ENCODE measurements at regions not wholly inside any gene's neighbourhood (a gene's known extent, or its start where the extent isn't known, plus 50 kb on each side); places are given as distances from the start of the nearest gene placed in this dataset.
"Not testable (repeated sequence)": the region's sequence is repeated elsewhere in the genome, so short reads cannot be mapped to it uniquely, and the experiment has no call there.

DNA sequence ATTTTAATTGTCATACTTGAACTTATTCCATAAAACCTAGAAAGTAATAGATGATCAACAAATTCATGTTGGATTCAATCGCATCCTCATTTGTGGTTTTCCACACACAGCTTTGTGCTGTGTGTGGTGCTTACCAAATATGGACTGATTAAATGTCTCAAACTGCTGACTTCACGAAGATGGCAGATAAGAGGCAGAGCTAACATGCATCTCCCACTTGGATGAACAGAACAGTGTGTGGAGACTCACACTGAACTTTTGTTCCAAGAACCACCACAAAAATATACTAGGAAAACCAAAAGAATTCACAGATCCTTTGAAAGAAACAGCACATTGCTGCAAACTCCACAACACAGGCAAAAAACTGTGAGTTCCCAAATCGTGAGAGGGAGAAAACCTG, 603.7 kb downstream of the TENT5A start:
- no peak for DNase-seq (ENCODE audit: extremely low read depth, low read depth)

DNA sequence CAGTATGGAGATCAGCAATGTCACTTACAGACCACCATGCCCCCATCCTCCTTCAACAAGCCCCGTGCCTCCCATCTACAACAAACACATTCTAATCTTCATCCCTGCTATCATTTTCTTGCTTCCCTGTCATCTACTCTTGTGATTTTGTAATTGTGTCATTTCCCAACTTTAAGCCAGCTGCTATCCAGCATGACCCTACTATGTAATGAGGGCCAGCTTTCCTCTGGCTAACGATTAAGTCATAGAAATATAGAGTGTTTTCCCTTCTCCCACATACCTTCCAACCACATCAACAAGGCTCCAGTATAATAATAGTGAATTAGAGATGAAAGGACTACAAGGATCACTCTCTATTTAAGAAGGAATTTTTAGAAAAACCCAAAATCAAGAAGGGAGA, 607.0 kb downstream of the TENT5A start:
- no peak for DNase-seq (ENCODE audit: extremely low read depth, low read depth)

DNA sequence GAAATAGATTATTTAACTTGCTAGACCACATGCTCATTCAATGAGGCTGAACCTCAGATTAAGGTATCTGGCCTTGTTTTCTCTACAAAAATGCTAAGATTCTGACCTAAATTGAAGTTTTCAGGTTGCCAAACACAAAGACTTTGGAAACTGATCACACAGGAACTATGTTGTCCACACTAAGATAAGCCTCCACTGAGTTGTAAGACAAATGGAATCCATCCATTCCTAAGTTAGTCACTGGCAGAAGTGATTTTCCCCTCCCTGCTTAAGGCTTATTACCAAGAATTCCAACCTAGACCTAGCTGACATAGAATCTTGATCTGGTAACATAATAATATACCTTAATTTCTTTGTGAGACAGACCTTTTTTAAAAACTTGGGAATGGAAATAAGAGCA, 608.1 kb downstream of the TENT5A start:
- no peak for DNase-seq (ENCODE audit: extremely low read depth, low read depth)

DNA sequence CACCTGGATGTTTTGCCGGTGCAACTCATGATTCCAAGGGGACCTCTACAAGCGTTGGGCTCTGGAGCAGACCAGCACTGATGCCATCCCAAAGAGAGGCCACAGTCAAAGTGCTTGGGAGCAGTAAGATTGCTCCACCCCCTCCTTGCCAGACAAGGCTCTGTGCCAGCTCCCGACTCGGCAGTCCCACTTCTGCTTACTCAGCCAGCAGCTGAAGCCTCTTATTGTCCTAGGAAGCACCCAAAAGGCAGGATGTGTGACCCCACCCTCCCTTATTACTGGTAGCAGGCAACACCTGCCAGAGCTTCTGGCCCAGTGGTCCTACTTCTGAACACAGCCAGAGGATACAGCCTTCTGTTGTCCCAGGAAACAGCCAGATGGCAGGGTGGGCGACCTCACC, 614.2 kb downstream of the TENT5A start:
- no peak for DNase-seq (ENCODE audit: extremely low read depth, low read depth)

DNA sequence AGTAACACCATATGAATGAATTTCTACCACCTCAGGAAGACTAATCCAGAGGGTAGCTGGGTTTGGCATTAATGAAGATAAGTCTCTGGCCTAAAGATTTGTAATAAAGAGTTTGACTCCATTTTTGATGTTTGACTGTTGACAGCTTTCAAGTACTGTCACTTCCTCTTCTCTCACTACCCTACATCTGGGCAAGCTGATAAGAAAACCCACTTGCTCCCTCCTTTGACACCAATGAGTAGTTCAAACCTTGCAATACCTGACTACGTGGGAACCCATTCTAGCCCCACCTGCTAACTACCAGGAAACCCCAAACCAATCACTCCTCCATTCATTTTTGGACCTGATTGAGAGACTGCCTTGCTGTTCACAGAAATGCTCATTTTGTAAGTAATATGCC, 621.5 kb downstream of the TENT5A start:
- no peak for DNase-seq (ENCODE audit: extremely low read depth, low read depth)

DNA sequence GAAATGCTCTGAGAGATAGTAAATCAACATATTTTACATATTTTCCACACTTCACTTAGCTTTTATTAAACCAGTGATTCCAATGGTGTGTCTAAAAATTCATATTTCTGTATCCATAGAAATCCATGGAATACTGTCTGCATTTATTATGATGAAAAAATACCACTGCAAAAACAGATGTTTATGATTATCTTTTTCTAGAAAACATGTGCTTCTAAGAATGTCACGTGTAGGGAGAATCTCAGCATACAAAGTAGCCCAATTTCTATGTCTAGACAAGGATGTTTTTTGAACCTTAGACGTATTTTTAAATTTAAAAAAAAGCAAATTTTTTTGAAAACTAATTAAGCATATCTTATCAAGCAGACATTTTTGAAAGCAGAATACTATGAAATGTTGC, 622.4 kb downstream of the TENT5A start:
- DNase-seq (ENCODE audit: extremely low read depth, low read depth) = no peak

DNA sequence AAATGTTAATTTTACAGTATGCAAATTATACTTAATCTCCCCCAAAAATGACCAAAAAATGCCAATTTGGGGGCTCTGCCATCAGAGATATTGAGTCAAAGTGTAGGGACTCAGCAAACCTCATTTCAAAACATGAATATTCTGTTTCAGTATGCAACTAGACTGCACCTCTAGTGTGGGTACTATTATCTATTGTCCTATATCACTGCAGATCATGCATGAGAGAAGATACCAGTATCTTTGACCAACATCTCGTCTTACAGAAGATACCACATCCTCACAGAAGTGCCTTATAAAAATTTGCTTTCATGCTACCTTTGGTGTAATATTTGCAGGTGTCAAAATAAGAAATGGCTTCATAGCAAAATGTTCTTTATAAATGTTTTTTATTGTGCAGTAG, 623.8 kb downstream of the TENT5A start:
- DNase-seq (ENCODE audit: extremely low read depth, low read depth) = no peak

DNA sequence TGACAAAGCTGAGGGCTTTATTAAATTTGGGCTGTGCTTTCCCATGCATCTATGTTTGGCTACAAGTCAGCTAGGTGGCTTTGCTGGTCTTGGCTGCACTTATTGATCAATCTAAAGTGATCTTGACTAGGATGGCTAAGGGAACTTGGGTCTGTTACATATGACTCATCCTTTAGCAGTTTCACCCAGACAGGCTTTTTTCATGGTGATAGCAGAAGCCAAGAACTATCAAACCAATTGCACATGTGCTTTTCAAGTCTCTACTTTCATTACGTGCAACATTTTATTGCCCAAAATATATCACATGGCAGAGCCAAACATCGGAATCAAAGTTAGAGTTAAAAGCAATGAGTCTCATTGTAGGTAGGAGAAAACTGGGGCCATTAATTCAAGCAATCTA, 626.3 kb downstream of the TENT5A start:
- DNase-seq (ENCODE audit: extremely low read depth, low read depth) = no peak

DNA sequence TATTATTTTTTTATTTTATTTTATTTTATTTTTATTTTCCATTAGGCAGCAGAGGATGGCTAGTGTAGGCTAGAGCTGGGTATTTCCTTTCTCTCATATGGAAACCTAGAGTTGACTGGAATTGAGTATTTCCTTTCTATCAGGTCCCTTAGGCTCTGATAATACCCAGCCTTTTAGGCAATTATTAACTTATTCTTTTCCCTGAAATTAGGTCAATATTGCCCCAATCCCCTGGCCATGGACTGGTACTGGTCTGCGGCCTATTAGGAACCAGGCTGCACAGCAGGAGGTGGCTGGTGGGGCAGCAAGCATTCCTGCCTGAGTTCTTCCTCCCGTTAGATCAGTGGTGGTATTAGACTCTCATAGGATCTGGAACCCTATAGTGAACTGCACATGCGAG, 632.2 kb downstream of the TENT5A start:
- DNase-seq (ENCODE audit: extremely low read depth, low read depth) = no peak

DNA sequence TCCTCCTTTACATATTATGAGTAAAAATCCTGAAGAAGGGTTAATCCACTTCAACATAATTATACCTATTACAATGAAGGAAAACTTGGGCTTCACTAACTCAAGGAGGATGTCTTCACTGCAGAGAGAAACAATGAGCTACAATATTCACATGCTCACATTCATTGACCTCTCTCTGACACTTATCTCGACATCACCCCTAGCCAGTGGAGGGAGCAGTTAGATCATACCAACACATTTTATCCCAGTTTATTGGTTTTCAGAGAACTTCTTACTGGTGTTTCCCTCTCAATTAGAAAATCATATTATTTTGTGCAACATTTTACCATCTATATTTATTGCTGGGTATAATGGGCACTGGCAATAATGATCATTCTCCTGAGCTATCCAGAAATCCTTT, 646.5 kb downstream of the TENT5A start:
- DNase-seq (ENCODE audit: extremely low read depth, low read depth) = no peak

DNA sequence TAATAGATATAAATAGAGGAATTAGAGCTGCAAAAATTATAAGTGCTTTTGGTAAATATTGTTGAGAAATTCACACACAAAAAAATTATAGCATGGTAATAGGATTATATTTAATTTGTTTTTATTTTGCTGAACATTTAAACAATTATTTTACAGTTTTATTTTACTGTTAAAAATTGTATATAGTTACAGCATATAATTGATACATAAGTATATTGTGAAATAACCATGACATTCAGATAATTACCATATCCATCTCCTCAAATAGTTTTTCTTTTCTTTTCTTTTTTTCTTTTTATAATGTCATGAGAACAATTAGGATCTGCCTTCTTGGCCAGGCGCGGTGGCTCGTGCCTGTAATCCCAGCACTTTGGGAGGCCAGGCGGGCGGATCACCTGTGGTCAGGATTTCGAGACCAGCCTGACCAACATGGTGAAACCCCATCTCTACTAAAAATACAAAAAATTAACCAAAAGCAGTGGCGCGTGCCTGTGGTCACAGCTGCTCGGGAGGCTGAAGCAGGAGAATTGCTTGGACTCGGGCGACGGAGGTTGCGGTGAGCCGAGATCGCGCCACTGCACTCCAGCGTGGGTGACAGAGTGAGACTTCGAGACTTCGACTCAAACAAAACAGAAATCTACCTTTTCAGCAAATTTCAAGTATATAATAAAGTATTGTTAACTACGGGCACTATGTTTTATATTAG, 654.2 kb downstream of the TENT5A start:
- no peak for DNase-seq (ENCODE audit: extremely low read depth, low read depth)

DNA sequence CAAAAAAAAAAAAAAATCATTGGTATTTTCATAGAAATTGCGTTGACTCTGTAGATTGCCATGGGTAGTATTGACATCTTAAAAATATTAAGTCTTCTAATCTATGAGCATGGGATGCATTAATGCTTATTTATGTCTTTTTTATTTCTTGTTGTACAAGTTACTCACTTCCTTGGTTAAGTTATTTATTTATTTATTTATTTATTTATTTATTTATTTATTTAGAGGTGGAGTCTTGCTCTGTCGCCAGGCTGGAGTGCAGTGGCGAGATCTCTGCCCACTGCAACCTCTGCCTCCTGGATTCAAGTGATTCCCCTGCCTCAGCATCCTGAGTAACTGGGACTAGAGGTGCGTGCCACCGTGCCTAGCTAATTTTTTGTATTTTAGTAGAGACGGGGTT, 656.0 kb downstream of the TENT5A start:
- not testable (repeated sequence) for DNase-seq (ENCODE audit: extremely low read depth, low read depth)

DNA sequence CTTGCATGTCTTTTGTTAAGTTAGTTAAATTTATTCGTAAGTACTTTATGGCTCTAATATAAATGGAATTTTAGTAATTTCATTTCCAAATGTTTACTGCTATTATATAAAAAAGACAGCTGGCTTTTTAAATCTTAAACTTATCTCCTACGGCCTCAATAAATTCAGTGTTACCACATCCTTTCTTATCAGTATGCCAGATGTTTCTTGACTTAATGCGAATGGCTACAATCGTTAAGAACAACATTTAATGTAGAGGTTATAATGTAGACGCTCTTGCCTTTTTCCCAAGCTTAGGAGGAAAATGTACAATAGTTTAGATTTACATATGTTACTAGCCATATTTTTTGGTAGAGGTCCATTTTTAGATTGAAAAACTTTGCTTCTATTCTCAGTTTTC, 659.4 kb downstream of the TENT5A start:
- DNase-seq (ENCODE audit: extremely low read depth, low read depth) = no peak

DNA sequence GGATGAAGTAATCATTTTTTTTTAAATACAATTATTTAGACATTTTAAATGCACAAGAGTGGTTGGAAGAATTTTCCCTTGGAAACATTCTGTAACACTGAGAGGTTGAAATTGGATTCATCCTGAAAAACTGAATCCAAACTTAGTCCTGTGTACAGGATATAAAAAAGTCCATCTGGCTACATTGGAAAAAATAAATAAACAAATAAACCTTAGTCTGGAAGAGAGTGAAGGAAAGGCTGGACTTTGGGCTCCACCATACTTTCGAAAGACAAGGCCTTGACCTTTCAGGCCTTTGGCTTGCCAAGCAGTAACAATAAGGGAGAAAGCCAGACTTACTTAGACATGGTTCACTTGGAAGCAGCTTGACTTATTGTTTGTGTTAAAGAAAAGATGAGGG, 664.3 kb downstream of the TENT5A start:
- DNase-seq (ENCODE audit: extremely low read depth, low read depth) = no peak

DNA sequence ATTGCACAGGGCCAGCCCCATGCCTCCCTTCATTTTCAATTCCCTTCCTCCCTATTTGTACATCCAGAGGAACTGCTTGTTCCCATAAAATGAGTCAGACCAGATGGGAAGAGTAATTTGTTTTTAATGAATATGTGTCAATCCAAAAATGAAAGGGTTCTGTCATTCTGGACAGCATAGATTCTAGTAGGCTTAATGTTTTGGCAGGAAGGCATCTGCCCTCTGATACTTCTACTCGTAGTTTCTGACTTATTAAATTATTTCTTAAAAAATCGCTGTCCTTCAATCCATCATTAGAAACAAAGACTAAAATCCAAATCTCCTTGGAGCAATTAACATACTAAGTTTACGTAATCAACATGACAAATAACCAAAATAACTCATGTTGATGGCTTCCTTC, 665.5 kb downstream of the TENT5A start:
- no peak for DNase-seq (ENCODE audit: extremely low read depth, low read depth)

DNA sequence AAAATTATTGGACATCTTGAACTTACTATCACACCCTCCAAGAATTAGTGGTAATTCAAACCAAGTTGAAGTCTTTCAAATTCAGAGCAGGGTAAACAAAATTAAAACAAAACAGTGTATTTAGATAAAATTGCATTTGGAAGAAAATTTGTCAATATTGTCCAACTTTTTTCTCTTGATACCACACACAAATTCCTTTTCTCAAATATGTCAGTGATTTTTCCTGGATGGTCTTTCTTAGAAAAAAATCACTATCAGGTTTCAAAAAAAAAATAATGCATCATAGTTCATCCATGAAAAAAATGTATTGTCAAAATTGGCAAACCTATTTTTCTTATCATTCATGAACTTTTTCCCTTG, 667.1 kb downstream of the TENT5A start:
- DNase-seq (ENCODE audit: extremely low read depth, low read depth) = no peak

DNA sequence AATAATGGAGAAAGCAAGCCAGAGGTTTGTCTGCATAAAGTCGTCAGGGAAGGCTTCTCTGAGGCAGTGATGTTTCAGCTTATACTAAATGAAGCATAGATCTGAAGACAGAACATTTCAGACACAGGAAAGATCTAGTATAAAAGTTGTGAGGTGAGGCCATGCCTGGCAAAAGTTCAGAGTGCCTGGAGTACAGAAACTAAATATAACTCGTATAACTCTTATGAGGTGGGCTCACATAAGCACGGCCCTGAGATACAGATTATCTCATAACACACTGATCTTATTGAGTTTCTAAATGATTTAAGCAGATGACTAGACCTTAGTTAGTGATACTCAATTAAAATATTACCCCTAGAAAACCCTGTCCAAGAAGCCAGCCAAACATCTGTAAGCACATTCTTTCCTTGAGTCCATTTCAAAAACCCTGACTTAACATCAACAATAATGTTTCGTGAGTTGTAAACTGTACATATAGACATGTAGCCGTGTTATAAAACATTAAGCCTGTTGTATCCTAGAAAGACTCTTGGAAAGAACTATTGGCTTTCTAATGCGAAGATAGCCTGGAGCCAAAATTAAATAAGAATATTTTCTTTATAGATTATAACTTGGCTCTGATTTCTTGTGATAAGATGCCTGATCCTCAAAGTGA, 667.6 kb downstream of the TENT5A start:
- no peak for DNase-seq (ENCODE audit: extremely low read depth, low read depth)

DNA sequence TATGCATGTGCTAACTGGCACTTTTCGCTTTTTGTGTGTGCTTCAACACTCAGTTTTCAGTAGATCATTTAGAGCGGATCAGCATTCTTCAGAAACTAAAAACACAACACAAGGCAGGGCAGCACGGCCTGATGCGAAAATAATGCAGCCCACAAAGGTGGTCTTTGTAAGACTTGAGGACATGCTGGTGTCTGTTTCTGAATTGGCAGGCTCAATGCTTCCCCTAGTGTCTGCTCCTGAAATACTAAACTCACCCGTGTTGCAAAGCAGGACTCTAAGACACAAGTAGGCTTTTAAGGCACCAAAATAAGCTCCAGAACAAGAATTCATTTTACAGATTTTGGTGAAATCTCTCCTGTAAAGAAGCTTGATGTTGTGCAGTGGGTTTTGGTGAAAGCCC, 676.5 kb downstream of the TENT5A start:
- peak; percentile 12 for DNase-seq (ENCODE audit: extremely low read depth, low read depth)

DNA sequence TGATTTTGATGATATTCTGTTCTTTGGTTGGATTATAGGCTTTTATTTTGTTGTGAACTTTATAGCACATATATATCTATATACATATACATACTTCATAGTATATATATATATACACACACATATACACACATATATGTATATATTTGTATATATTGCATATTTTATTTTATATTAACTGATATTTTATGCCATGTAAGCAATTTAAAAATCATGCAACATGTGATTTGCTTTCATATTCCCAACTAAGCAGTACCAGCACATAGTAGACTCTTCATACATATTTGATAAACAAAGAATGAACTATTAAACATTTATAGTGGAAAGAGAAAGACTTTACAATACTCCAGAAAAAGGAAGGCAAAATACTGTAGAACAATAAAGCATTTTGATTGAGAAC, 679.2 kb downstream of the TENT5A start:
- no peak for DNase-seq (ENCODE audit: extremely low read depth, low read depth)

DNA sequence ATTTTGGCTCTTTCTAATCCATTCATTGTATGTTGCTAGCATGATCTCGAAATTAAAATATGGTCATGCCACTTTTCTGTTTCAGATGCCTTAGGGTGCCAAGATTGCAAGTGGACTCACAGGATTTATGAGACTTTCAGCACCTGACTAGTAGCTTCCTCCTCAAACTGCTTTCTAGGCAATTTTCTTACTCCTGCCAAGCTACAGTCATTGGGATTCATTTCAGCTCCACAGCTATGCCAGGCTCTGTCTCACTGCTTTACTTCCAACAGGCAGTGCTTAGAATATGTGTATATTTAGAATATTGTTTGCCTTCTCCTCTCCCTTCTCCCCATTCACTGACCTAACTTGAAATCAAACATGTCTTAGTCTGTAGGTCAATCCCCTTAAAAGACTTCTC, 681.4 kb downstream of the TENT5A start:
- DNase-seq (ENCODE audit: extremely low read depth, low read depth) = no peak

DNA sequence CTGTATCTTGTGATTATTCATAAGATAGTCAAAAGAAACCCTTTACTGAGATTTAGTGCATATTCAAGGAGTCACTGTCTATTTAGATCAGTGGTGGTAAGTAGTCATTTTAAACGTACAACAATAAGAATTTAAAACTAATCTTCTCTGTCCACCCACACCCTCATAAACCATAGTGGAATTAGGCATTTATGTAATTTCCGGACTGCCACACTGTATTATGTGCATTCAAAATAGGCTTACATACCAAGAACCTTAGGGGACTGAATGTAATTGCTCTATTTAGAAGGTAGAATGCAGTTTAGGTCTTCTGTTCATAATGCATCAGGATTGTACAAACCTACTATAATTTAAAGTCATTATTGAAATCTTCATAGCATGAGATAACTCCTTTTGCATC, 685.4 kb downstream of the TENT5A start:
- DNase-seq (ENCODE audit: extremely low read depth, low read depth) = no peak

DNA sequence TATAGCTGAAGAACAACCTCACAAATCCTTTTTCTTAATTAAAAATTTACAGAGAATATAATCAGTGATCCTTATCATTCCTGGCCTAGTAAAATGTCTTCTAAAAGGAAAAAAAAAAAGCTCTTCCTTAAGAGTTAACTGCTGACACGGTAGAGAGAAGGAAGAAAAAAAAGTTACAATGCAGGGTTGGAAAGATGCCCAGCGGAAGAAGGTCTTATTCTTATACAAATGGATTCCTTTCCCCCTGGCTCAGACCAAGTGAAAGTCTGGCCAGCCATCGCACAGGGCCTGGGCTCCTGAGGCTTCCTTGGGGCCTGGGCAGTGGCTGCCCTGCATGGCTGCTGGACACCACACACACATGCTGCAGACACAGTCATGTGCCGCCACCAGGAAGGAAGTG, 688.6 kb downstream of the TENT5A start:
- DNase-seq (ENCODE audit: extremely low read depth, low read depth) = no peak

DNA sequence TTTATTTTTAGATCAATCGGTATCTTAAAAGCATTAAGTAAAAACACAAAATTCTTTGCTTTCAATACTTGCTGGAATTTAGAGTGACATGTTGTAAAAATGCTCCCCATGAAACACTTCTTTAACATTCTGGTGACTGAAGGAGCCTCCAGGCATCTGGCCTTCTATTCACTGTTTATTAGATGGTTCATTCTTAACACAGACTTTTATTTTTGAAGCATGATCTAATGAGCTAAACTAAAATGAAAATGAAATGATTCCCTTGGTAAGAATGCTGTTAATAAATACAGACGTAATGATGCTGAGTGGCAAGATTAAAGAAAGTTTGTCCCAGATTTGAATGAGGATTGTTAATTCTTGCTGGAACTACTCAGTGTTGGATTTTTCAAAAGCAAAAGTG, 698.4 kb downstream of the TENT5A start:
- DNase-seq (ENCODE audit: extremely low read depth, low read depth) = no peak

All from NCI-H460 (cell line).